DMS153 (cell line): ENCODE measurements at regions not wholly inside any gene's neighbourhood (a gene's known extent, or its start where the extent isn't known, plus 50 kb on each side); places are given as distances from the start of the nearest gene placed in this dataset.

ENCODE experiments used
- DNase-seq: peaks from one replicate; lab custom pipeline; 2025; lab: John Stamatoyannopoulos, UW

DNA sequence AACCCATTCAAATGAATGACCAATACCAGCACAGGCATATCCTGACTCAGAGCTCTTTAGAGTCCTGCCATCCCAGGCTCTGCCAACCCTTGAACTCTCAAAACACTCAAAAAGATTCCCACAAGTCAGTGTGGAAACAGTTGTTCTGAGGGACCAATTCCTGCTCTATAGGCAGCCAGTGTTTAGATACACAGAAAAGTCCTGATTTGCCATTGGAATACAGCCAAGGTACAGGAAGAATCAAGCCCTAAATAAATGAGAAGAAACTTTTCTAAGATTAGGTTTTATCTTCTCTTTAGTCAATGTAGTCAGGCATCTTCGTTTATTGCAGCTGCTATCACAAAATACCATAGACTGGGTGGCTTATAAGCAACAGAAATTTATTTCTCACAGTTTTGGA is 626.8 kb upstream of the ARID1B start:
- DNase-seq, result no peak

DNA sequence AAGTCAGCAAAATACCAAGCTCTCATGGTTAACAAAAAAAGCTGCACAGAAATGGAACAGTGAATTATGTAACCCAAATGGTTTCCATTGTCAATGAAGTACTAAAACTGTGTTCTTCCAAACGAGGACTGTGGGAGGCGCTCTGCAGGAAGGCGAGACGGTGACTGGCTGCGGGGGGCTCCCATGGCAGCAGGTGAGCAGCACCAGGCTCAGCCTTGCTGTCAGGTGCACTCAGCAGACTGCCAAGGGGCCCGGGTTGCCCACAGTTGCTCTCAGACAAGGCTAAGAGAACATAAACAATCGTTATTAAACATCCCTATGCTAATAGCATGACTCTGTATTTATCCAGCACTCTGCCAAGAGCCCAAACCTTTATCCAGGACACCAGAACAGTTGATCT is 630.3 kb upstream of the ARID1B start:
- DNase-seq, result no peak

GRCh38 chr6:156131221-156131903 is 645.8 kb upstream of the ARID1B start:
- DNase-seq, result no peak

GRCh38 chr6:156126535-156126934 is 650.6 kb upstream of the ARID1B start:
- no peak for DNase-seq

DNA sequence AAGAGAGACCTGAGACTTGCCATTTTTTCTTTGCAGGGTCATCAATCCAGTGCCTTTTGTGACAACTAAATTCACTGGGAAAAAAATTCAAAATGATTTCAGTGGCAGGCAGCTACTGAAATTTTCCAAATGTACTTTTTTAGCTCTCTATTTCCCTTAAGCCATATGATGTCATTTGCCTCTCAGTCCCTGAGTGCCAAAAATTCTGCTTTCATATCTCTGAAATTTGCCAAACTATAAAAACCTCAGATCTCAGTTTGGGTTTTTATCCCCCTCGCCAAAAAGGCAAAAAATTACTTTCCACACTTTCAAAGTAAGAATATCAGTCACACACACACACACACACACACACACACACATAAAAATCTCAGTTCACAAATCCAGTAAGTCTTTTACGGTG is 651.3 kb upstream of the ARID1B start:
- DNase-seq, result no peak

GRCh38 chr6:156123731-156124130 is 653.4 kb upstream of the ARID1B start:
- no peak for DNase-seq

- no peak for DNase-seq
Measured at GRCh38 chr6:156121973-156122372, 655.2 kb upstream of the ARID1B start.

- DNase-seq, result no peak
Measured at GRCh38 chr6:156114541-156114940, 658.9 kb upstream of the NOX3 start.

DNA sequence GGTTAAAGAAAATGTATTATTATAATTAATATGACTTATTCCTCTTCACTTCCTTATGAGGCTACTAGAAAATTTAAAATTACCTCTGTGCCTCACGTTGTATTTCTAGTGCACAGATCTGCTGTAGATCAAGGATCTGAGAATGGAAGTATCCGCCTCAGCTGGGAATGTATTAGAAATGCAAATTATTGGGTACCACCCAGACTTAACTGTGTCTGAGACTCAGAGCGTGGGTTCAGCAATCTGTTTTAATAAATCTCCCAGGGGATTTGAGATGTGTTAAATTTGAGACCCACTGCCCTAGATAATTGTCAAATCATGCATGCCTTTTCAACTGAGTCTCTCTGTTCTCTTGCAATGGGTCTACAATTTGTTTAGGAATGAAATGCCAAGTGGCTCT is 658.0 kb upstream of the NOX3 start:
- no peak for DNase-seq

DNA sequence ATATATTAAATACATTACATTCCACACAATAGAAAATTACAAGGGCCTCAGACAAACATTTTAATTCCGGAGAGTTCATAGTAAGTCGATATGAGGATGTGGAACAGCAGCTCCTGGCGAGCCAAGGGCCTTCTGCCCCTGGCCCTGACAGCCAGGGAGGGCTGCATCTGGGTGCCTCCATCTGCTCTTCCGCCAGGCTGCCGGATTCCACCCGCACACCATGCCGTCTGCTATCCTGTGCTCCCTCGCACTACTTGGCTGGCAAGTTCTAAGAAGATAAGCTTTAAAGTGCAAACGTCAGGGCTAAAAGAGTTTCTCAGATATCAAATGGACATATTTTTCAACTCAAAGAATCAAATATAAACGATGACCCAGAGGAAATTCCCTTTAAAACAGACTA is 656.3 kb upstream of the NOX3 start:
- no peak for DNase-seq

- DNase-seq, result no peak
Measured at GRCh38 chr6:156110249-156110648, 654.6 kb upstream of the NOX3 start.

GRCh38 chr6:156109713-156110112 is 654.1 kb upstream of the NOX3 start:
- DNase-seq, result no peak

- peak; percentile 57 for DNase-seq
Measured at GRCh38 chr6:156107624-156108101, 652.0 kb upstream of the NOX3 start.

DNA sequence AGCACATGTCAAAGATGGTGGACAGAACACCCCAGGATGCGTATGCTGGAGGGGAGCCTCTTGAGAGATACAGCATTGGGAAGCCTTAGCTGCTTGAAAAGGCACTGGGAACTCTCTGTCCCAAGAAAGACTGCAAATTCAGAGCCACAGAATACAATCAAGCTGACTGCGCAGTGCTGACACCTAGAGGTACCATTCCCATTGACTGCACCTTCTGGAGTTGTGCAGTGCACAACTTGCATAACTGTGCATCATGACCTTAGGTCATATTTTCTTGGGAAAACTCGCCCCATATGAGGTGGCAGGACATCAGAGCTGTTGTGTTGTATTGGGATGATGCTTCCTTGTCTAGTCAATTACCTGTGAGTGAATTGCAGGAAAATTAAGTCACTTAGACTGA is 646.5 kb upstream of the NOX3 start:
- DNase-seq, result no peak

- no peak for DNase-seq
Measured at GRCh38 chr6:156098839-156099238, 643.2 kb upstream of the NOX3 start.

DNA sequence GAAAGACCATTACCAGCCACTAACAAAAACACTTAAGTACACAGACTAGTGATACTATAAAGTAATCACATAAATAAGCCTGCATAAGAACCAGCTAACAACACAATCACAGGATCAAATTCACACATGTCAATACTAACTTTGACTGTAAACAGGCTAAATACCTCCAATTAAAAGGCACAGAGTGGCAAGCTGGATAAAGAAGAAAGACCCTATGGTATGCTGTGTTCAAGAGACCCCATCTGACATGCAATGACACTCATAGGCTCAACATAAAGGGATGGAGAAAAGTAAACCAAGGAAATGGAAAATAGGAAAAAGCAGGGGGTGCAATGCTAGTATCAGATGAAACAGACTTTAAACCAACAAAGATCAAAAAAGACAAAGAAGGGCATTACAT is 631.8 kb upstream of the NOX3 start:
- no peak for DNase-seq

- no peak for DNase-seq
Measured at GRCh38 chr6:156082012-156082411, 626.4 kb upstream of the NOX3 start.

GRCh38 chr6:156080371-156080770 is 624.7 kb upstream of the NOX3 start:
- DNase-seq, result no peak

DNA sequence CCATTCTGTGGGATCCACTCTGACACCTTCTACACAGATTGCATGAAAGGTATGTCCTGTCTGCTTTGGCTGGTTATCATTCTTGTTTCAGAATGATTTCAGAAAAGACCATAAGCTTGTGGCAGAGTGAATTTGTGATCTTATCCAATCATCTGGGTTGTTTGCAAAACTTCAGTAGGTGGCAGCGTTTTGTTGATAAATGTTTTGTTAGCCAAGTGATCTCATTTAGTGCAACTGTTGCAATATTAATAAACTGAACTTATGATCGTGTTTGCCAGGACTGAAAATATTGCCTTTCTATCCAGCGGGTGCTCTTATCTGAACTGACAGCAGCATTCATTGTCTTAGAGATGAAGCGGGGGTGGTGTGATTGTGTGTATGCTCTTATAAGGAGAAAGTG is 613.2 kb upstream of the NOX3 start:
- no peak for DNase-seq

DNA sequence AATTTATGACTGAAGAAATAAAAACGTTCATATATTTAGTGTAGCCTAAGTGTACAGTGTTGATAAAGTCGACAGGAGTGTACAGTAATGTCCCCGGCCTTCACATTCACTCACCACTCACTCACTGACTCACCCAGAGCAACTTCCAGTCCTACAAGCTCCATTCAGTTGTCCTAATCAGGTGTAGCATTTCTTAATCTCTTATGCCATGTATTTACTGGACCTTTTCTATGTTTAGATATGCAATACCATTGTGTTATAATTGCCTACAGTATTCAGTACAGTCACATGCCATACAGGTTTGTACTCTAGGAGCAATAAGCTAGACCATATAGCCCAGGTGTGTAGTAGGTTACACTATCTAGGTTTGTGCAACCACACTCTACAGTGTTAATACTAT is 610.2 kb upstream of the NOX3 start:
- DNase-seq, result no peak

GRCh38 chr6:156062091-156062563 is 606.5 kb upstream of the NOX3 start:
- no peak for DNase-seq

- DNase-seq, result no peak
Measured at GRCh38 chr6:156061465-156061864, 605.8 kb upstream of the NOX3 start.

- DNase-seq, result no peak
Measured at GRCh38 chr6:156060013-156060412, 604.4 kb upstream of the NOX3 start.

GRCh38 chr6:156058356-156058755 is 602.7 kb upstream of the NOX3 start:
- DNase-seq, result no peak
